ENCODE measurements at regions not wholly inside any gene's neighbourhood (a gene's known extent, or its start where the extent isn't known, plus 50 kb on each side); places are given as distances from the start of the nearest gene placed in this dataset.

DNA sequence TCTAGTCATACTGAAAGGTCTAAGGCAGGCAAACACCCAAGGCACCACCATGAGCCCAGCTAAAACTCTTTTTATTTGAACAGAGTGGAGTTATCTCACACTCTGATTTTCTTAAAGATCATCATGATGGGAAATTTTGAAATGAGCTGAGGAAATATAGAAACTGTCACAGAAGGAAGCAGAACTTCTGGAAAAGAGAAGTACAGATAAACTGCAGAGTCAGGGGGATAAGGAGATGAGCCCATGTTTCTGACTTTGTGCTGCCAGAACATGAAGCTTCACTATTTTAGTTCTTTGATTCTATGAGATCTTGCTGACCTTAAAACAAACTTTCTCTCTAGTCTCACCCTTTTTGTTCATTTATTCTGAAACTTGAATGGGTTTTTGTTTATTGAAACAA, 406.5 kb upstream of the EDIL3 start:
- TF ChIP-seq SUZ12 (IDR thresholded peaks at IDR 0.05; ENCODE audit: extremely low read depth, insufficient read depth, insufficient read length) (no peak), YY1 (IDR thresholded peaks at IDR 0.05; ENCODE audit: insufficient read depth, insufficient read length) (no peak)
